Right renal cortex interstitium (tissue), 3 donors: ENCODE measurements at regions not wholly inside any gene's neighbourhood (a gene's known extent, or its start where the extent isn't known, plus 50 kb on each side); places are given as distances from the start of the nearest gene placed in this dataset.
"Not testable (repeated sequence)": the region's sequence is repeated elsewhere in the genome, so short reads cannot be mapped to it uniquely, and the experiment has no call there.

Source experiments
- DNase-seq, 3 donors: peaks; one replicate each; pipeline ENCODE4 v3.0.0-alpha.2; 2013; ENCODE audit warnings: low read depth in 3 of 3, low spot score in 2 of 3

- DNase-seq = no peak
These were observed 451.0 kb downstream of the RNF144A start for GRCh38 chr2:7368211-7368610.

GRCh38 chr2:7373156-7373555 lies 455.9 kb downstream of the RNF144A start:
- DNase-seq = no peak

GRCh38 chr2:7375901-7376300 lies 458.7 kb downstream of the RNF144A start:
- no peak for DNase-seq

- peak in 1 of 3 donors; percentile 30 for DNase-seq
These were observed 460.8 kb downstream of the RNF144A start for GRCh38 chr2:7377916-7378569.

GRCh38 chr2:7378591-7378990 lies 461.4 kb downstream of the RNF144A start:
- no peak for DNase-seq

- no peak for DNase-seq
These were observed 462.6 kb downstream of the RNF144A start for GRCh38 chr2:7379799-7380198.

- no peak for DNase-seq
These were observed 467.6 kb downstream of the RNF144A start for GRCh38 chr2:7384773-7385349.

GRCh38 chr2:7390311-7390710 lies 473.1 kb downstream of the RNF144A start:
- DNase-seq = not testable (repeated sequence)

GRCh38 chr2:7392076-7392787 lies 475.0 kb downstream of the RNF144A start:
- DNase-seq = peak in 1 of 3 donors; percentile 19

GRCh38 chr2:7394195-7394594 lies 477.0 kb downstream of the RNF144A start:
- no peak for DNase-seq

- DNase-seq = no peak
These were observed 483.4 kb downstream of the RNF144A start for GRCh38 chr2:7400628-7401027.

GRCh38 chr2:7403092-7403775 lies 486.0 kb downstream of the RNF144A start:
- no peak for DNase-seq

GRCh38 chr2:7405861-7406715 lies 488.9 kb downstream of the RNF144A start:
- no peak for DNase-seq

GRCh38 chr2:7407001-7407400 lies 489.8 kb downstream of the RNF144A start:
- DNase-seq = no peak

GRCh38 chr2:7407906-7408680 lies 490.9 kb downstream of the RNF144A start:
- no peak for DNase-seq

- no peak for DNase-seq
These were observed 494.5 kb downstream of the RNF144A start for GRCh38 chr2:7411691-7412090.

- no peak for DNase-seq
These were observed 500.9 kb downstream of the RNF144A start for GRCh38 chr2:7417845-7418742.

GRCh38 chr2:7419186-7419585 lies 502.0 kb downstream of the RNF144A start:
- no peak for DNase-seq

GRCh38 chr2:7419814-7420311 lies 502.7 kb downstream of the RNF144A start:
- DNase-seq = no peak
